ENCODE measurements at regions not wholly inside any gene's neighbourhood (a gene's known extent, or its start where the extent isn't known, plus 50 kb on each side); places are given as distances from the start of the nearest gene placed in this dataset.

- H3K27me3 ChIP-seq: no peaks in the 10 kb centered on the region
- H3K36me3 ChIP-seq: peaks cover 23 to 29% (median 28%) of the 10 kb centered on the region in 3 donors
- peaks cover 0 to 24% (median 4%) of the 10 kb centered on the region in 4 donors for H3K4me1 ChIP-seq
- TF ChIP-seq CTCF (IDR thresholded peaks at IDR 0.05): no peak
- intact Hi-C loops (cut with DNase I; ENCODE audit: low total_unique reads): no loop called here
- no peak overlapping the region for H3K4me3 ChIP-seq
- peak overlapping the region; percentile 54 to 98 for H3K27ac ChIP-seq
- peak in 1 of 2 donors; percentile 90 for DNase-seq
- H3K9me3 ChIP-seq: no peaks in the 10 kb centered on the region
Observed at GRCh38 chr5:149432911-149433401, 53.9 kb upstream of the IL17B start.

- Histone ChIP-seq H3K4me1 (peaks cover 0 to 26% (median 5%) of the 10 kb centered on the region in 4 donors), H3K9me3 (no peaks in the 10 kb centered on the region), H3K27me3 (no peaks in the 10 kb centered on the region), H3K27ac (peak overlapping the region; percentile 13 to 98), H3K4me3 (no peak overlapping the region), H3K36me3 (peaks cover 28 to 34% (median 34%) of the 10 kb centered on the region in 3 donors)
- intact Hi-C loops (cut with DNase I; ENCODE audit: low total_unique reads): no loop called here
- DNase-seq: peak in 1 of 2 donors; percentile 90
- peak in 1 of 2 experiments; percentile 6 for TF ChIP-seq CTCF (IDR thresholded peaks at IDR 0.05)
Observed at GRCh38 chr5:149432376-149432775, 53.3 kb upstream of the IL17B start.

- no peaks in the 10 kb centered on the region for H3K27me3 ChIP-seq
- peak in 1 of 2 experiments; percentile 40 for TF ChIP-seq CTCF (IDR thresholded peaks at IDR 0.05)
- DNase-seq: peak; percentile 75 to 93
- intact Hi-C loops (cut with DNase I; ENCODE audit: low total_unique reads): no loop called here
- no peak overlapping the region for H3K4me3 ChIP-seq
- peaks cover 51 to 57% (median 57%) of the 10 kb centered on the region in 3 donors for H3K36me3 ChIP-seq
- H3K27ac ChIP-seq: peak overlapping the region; percentile 44 to 98
- H3K4me1 ChIP-seq: peaks cover 0 to 21% (median 14%) of the 10 kb centered on the region in 4 donors
- no peaks in the 10 kb centered on the region for H3K9me3 ChIP-seq
Observed at GRCh38 chr5:149429839-149430721, 51.0 kb upstream of the IL17B start.

All from tibial artery (tissue), 4 donors.